Inferior parietal cortex (tissue), 1 donor: ENCODE measurements at regions not wholly inside any gene's neighbourhood (a gene's known extent, or its start where the extent isn't known, plus 50 kb on each side); places are given as distances from the start of the nearest gene placed in this dataset.

ENCODE experiments used
- DNase-seq: peaks from one replicate; pipeline ENCODE4 v3.0.0-alpha.2; 2016; ENCODE audit errors: extremely low spot score

DNA sequence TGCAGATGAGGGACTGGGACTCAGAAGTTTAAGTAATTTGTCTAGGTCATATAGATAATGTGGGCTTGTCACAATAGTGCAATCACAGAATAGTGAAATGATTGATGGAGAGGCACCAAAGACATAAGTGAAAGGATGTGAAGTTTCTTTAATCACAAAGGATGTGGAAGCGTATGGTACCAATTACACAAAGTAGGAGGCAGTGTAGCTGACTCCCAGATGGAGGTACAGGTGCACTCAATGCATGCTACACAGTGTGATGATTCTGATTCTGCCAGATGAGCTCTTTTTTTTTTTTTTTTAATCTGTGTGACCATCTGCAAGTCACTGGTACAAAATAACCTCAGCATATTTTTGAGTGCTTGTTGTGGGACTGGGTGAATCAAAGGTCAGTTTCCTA lies 411.3 kb downstream of the SPRY1 start:
- no peak for DNase-seq

DNA sequence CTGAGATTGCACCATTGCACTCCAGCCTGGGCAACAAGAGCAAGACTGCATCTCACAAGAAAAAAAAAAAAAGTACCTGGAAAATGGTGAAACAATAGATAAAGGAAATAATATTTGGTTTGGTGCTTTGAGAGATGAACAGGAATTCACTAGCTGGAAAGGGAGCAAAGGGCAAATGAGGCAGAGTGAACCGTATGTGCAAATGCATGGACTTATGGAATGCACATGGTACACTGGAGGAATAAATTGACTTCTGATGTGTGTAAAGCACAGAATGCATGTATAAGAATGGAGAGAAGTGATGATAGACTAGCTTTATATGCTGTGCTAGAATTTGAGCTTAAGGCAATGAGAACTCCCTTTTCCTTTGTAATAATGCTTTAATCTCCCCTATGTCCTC lies 413.3 kb downstream of the SPRY1 start:
- DNase-seq: no peak

DNA sequence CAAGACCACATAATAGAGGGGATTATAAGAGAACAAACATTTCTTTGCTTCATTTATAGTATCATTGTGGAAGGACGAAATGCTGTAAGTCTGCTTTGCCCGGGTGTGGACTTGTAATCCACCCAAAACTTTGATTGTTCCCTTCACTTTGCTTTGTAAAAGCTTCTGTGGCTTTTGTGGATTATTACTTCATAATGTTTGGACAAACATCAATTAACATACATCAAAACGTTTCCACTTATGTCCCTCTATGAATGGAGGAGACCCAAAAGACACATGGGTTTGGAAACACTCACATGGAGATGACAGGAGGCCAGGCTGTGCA lies 415.4 kb downstream of the SPRY1 start:
- DNase-seq: no peak

DNA sequence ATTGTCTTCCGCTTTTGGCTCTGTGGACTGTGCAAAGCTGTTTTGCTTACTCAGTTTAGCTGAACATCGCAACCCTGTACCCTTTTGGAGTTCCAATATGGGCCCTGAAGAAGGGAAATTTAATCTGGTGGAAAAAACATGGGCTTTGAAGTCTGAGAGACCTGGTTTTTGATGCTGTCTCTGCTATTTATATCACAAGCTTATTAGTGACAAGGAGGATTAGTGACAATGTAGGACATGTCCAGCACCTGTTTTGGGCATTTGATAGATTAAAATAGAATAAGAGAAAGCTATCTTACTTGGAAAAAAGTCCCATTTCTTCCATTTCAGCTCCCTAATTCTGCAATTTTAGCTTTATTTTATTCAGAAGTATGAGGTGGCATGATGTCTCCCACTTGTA lies 417.3 kb downstream of the SPRY1 start:
- DNase-seq: no peak

DNA sequence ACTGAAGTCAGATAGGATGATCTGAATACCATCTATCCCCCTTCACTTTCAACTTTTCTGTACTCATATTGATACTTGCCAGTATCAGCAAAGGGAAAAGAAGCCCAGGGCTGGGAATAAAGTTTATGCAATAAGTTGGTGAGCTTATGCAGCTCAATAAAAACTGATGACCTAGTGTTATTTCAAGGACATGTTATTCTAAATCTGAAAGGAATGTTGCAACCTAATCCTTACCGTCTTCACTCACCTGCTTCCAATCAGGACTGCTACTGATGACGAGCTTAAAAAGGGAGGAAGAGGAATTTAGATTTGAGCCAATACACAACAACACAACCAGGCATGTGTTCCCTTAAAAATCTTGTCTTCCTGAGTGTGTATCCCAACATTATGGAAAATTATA lies 419.9 kb downstream of the SPRY1 start:
- DNase-seq: no peak

DNA sequence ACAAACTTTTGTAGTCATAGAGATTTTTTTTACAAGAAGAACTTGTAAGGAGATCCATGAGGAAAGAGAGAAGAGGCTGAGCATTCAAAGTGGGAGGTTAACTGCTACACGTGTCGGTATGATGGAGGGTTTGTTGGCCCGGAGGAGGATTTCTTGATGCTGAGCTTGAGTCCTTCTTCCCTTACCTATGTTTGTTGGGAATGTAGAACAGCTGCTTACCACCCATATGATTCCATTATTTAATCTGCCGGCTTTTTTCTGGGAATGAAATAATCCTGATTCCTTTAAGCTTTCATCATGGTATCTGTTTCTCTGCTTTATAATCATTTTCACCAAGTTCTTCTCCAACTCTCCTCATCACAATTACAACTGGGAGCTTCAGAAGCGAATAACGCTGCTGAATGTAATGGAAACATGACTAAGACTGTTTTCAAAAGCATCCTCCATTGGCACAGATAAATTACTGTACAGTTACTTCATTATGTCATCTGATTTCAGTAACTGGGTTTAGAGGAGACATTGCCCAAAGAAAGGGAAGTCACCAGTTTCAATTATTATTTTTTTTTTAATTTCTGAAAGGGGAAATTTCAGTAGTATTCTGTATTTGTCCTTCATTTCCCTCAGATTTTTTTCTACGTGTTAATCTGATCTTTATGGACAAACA lies 420.6 kb downstream of the SPRY1 start:
- DNase-seq: no peak

DNA sequence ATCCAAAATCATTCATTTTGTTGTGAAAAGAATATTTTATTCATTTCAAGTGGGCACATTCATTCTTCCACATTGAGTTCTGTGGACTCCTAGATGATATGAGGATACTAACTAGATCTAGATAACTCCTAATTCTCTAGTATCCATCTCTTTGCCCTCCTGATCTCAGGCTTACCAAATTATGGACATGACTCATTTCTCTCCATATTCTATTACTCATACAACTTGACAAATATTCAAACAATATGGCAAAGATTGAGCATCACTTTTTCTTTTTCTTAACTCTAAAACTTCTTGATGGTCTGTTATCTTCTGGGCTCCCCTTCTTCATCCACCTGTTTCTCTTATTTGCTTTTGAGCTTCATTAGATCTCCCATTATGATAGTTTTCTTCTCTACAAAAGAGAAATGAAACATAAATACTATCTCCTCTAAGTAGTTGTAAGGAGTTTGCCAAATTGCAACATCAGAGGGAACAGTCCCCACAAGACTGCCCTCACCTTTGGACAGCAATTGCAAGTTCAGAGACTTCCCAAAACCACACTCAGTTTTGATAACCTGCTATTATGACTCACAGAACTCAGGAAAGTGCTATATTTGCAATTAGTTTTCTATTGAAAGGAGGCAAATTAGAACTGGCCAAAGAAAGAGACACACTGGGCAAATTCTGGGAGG lies 422.9 kb downstream of the SPRY1 start:
- DNase-seq: no peak

DNA sequence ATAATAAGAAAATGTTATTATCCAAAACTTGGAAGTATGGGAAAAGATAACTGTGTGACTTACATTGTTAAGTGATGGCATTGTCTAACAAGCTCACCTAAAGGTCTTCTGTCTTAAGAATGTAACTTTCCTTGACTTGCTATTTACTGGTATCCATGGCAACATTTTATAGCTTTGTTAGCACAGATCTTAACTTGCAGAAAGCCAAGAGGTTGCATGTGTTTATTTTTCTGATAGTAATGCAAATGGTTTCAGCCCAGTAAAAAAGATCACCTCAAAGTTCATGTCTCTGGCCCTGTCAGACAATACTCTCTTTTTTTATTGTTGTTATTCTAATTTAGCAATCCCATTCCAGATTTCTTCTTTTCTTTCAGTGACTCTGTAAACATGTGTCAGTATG lies 425.3 kb downstream of the SPRY1 start:
- DNase-seq: no peak

DNA sequence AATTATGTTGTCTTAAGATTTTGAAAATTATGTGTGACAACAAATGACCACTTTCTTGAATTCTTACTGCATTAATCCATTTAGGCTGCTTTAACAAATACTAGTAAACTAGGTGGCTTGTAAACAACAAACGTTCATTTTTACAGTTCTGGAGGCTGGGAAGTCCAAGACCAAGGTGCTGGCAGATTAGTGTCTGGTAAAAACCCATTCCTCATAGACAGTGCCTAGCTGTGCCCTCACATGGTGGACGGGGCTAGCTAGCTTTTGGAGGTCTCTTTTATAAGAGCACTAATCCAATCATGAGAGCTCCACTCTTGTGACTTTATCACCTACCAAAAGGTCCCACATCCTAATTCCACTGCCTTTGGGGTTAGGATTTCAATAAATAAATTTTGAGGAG lies 425.8 kb downstream of the SPRY1 start:
- DNase-seq: no peak

DNA sequence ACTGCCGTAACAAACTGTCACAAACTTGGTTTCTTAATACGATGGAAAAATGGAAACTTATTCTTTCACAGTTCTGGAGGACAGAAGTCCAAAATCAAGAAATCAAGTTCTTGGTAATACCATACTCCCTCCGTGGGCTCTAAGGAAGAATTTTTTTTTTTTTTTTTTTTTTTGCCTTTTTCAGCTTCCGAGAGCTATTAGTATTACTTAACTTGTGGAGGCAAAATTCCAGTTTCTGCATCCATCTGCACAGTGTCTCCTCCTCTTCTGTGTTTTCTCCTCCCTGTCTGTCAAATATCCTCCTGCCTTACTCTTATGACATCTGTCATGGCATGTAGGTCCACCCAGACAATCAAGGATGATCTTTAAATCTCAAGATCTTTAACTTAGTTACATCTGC lies 426.6 kb downstream of the SPRY1 start:
- DNase-seq: no peak

DNA sequence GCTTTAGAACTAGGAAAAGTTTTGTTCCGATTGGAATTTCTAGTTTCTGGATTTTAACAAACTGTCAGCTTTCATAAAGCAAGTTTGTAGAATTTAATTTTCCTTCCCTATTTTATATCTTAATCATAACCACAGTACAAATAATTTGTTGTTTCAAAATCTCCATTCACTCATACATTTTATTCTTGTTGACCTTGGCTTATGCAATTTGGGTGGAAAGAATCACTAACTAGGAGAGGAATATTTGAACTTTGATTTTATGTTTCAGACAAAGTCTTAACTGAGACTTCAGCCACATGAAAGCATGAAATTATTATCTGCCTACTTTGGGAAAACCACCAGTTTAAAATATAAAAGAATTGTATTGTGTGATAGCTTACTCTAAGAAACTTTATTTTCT lies 427.9 kb downstream of the SPRY1 start:
- no peak for DNase-seq

DNA sequence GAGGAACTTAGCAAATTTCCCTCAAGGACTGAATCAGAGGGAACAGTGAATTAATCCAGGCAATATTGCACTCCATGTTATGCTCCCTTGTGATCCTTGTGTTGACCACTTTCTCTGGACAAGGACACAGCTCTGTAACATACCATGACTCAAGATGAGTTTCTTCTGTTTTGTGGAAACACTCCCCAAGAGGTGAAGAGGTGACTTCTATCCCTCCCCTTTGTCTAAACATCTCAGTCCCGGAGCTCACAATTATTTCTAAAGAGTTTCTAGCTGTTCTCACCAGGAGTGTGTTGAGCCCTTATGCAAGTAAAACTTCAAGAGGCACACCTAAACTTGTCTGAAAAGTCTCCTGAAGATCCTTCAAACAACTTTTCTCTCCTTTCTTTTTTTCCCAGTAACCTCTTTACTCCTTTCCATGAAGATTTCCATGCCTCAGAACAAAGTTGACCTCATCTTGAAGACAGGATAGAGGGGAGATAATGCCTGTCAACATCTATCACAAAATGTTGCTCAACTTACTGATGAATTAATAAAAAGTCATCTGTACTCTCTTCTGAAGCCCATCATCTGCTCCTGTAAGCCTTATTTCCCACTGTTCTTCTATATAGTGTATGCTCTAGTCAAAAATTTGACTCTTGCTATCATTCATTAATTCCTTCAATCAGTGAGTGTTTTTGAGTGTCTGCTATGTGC lies 429.1 kb downstream of the SPRY1 start:
- no peak for DNase-seq

DNA sequence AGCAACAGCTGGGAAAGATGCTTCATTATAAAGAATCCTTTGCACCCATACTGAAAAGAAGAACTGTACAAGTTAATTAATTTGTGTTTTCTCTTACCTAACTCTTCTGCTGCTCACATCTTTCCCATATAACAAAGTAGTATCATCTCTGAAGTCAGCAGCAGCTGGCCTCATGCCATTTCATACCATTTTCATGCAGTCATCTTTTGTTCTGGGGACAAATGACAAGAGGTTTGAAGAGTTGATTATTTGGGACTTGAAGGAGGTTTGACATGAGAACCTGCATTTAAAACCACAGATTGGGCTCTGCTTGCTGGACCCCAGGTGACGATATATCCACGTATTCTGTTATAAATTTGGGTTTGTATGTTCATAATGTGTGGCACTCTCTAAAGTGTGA lies 430.3 kb downstream of the SPRY1 start:
- DNase-seq: no peak

DNA sequence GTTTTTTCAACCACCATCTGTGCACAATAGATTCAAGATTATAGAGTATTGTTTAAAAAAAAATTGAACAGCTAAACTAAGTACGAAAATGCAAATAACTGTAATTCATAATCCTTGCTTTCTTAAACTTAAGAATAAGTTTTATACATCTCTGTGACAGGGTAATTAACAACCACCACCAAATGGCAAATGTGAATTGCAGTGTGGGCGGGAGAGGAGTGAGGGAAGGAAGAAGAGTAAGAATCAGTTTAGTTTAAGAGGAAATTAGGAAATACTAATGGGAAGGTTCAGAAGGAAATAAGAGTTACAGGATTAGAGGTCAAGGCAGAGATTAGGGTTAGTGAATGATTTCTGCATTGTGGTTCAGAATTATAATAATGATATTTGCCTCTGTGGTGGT lies 430.9 kb downstream of the SPRY1 start:
- no peak for DNase-seq

DNA sequence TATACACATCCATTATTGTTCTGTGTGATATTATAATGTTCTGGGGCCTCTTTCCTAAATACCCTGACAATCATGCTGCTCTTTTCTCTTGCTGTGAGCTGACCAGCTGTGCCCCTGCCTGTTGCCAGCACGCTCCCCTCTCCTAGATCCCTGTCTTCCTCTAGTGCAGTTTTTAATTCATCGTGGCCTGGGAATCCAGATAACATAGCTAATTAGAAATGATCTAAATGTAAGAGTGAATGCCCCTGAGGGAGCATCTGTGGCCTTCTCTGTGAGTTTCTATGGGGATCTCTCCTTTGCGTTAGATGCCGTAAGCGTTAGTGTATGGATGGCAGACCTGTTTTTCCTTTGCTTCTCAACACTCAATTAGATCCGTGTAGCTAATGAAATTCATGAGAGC lies 434.3 kb downstream of the SPRY1 start:
- DNase-seq: no peak

DNA sequence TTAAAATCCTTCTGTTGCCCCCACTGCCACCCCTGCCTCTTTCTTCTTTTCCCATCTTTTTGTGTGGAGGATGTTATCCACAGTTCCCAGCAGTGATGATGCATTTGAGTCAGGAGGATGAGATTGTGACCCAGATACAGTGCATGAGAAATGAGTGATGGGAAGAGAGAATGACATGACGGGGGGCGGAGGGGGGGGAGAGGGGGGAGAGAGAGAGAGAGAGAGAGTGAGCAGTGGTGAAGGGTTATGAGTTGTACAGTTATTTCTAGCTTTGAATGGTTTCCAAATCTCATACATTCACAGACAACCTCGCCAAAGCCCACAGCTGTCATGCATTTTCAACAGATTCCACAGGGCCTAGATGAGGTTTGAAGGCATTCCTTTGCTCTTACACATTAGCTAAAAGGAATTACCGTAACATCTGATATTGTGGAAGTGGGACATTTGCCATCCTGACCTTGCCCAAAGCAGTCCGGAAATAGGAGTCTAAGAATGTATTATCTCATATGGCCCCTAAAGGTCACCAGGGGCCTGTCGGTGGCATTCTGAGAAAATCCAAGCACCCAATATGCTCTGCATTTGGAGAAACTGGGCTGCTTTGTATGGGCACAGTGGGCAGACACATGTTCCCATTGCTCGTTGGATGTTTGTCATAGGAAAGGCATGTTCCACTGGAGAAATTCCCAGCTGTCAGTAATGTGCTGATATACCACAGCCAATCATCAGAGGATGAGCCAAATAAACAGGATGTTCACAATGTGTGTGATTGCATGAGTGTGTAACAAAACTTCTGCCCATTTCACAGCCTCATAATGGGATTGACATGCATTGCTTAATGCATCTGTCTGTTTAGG lies 435.8 kb downstream of the SPRY1 start:
- no peak for DNase-seq

DNA sequence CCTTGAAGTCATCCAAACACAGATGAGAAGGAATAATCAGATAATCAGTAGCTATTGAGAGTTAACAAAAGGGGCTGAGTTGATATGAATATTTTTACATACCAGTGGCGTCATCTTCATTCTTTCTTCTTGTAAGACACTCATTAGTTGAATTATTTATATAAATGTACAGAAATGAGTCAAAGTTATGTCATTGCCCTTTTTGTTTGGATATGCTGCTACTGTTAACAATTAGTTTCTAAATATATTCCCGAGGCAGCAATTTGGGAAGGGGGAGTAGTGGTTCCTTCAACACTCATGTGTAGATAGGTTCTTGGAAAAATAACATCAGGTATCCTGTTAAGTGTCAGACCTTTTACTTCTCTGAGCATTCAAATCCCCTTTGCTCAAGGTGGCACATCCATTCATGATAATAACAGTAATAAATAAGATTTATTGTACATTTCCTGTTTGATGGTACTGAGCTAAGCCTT lies 436.6 kb downstream of the SPRY1 start:
- DNase-seq: no peak

DNA sequence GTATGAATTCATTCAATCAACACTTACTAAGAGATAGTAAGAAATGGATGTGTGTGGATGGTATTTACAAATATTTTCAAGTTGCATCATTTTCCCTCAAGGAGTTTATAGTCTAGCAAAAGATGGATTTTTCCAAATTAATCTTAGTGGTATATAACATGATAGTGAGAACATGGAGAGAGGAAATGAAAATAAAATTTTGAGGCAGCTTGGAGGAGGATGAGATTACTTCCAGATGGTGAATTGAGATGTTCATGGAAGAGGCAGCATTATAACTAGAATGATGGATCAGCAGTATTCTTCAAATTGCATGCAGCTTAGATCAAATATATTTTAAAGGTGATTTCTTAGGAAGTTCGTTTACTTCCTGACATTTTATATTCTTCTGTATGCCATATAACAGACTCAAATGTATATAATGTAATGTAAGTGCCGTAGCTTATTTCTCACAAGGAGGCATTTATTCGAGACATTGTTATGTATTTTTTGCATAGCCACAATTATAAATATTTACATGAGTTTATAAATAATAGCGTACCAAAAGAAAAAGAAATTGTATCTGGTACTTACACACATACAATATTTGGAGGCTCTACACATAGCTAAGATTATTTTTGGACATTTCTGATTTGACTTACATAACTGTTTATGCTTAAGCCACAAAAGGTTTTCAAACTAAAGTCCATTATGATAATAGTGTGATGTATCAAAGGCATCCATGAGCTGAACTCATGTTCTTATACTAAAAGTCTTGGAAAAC lies 439.4 kb downstream of the SPRY1 start:
- DNase-seq: no peak

DNA sequence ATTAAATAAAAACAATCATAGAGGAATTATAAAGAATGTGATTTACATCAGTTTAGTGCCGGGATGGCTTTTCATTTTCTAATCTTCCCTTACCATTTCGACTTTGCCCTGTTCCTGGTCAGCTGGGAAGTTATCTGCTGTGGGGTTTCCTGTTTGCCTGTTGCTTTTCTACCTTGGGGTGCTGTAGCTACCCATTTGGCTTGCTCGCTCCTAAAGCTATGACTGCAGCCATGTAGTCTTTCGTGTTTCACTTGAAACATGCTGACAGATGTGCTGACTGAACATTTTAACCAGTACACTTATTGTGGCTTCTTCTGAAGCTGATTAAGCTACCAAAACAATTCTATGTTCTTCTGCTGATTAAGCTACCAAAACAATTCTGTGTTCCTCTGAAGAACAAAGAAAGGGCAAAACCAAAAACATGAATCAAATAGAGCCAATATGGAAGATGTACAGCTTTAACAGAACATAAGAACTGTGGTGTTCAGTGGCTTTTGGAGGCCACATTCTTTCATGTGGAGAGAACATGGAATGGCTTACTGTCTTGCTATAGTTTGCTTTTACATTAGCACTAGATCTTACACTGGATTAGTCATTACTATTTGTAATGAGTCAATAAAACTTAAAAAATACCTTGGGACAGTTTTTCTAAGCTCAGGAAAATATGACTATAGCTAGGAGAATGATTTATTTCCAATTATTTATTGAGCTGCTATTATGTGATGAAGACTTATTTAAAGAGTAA lies 440.4 kb downstream of the SPRY1 start:
- DNase-seq: no peak

DNA sequence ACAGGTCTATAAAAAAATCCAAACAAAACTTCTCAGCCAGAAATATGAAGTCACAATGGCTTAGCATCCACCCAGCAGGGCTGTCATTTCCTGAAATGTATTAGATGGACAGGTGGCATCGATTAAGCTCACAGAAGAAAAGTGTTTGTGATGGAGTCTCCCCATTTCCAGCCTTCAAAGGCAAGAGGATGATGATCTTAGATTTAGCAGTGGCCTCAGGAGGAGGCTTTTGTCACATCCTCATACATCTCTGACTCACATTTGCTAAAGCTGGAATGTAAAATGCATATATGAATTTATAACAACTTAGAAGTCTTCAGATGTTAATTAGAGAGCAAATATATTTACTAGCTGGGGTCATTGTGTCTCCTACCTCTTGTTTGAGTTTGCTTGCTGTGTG lies 441.9 kb downstream of the SPRY1 start:
- no peak for DNase-seq

DNA sequence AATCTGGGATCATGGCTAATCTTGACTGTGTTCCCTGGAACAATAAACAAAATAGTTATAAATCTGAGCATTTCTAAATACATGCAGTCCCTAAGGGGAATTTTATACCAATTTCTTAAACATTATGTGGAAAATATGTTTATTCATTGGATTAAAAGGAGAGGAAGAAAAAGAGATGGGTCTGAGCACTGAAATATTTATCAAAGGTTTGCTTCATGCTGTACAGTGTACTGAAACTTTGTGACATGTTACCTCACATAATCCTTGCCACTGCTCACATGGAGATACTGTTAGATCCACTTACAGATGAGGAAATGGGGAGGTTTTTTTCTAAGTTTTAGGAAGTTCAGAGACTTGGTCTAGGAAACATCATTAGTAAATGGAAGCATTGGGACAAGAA lies 443.6 kb downstream of the SPRY1 start:
- DNase-seq: no peak
